ENCODE measurements at regions not wholly inside any gene's neighbourhood (a gene's known extent, or its start where the extent isn't known, plus 50 kb on each side); places are given as distances from the start of the nearest gene placed in this dataset.

DNA sequence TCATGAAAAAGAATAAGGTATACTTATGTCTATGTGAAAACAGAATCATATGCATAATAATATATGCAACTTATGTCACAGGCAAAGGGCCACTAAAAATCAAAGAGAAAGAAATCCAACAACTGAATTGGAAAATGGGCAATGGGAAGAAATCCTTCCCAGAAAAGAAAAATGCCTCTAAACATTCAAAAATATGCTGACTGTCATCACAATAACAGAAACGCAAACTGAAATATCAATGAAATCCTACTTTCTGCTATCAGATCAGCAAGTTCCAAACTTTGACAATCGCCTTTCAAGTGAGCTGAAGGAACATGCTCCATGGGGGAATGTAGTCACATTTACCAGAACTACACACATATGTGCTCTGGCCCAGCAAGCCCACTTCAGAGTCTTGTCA lies 99.4 kb upstream of the KLF13 start:
- no peak for TF ChIP-seq CTCF (IDR thresholded peaks at IDR 0.05)
- TF ChIP-seq POLR2A (IDR thresholded peaks at IDR 0.05) = no peak
- no peak for TF ChIP-seq POLR2AphosphoS5 (IDR thresholded peaks at IDR 0.05; ENCODE audit: insufficient read depth in 1 of 2, low read depth in 1 of 2)
